A549 (cell line): ENCODE measurements at regions not wholly inside any gene's neighbourhood (a gene's known extent, or its start where the extent isn't known, plus 50 kb on each side); places are given as distances from the start of the nearest gene placed in this dataset.
A peak's percentile ranks its signal among the peaks of the same experiment; 100 is the strongest.

Experiments
- ATAC-seq, 2 experiments: fragments of 200-7000 bp in 1 of 2; fragments of >200 bp in 1 of 2; cut with Nextera tagmentation in 1 of 2; cut with Tn5 transposase in 1 of 2; 3 replicates each; pipeline versions ENCODE4 v1.8.0 to v1.9.1; 2018 to 2020; ENCODE audit warnings: mild to moderate bottlenecking in 1 of 2, moderate library complexity in 1 of 2
- CTCF ChIA-PET: fragments of 300-600 bp; sonication (Branson Sonifier 250); formaldehyde crosslinking; extraction: SDS; loops from one replicate; lab custom pipeline; 2021; ENCODE audit warnings: antibody characterized with exemption, inconsistent platforms; lab: Yijun Ruan, JAX
- POLR2A ChIA-PET: fragments of 350-600 bp; formaldehyde crosslinking; extraction: SDS; loops from one replicate; lab custom pipeline; 2021; ENCODE audit warnings: antibody characterized with exemption, inconsistent platforms; lab: Yijun Ruan, JAX
- DNase-seq, 2 experiments: peaks; one replicate each; pipeline versions ENCODE4 v3.0.0 to v3.0.0-alpha.2; 2011 to 2016; ENCODE audit warnings: low read depth in 1 of 2, low spot score in 1 of 2
- FAIRE-seq: peaks from 2 replicates; lab custom pipeline; 2011; peaks lifted over from hg19 to GRCh38; lab: Jason Lieb, UNC
- H3K27ac ChIP-seq, 2 experiments: fragments of >200 bp; sonication (Bioruptor Twin); formaldehyde crosslinking; 3 replicates each; pipeline ENCODE4 v1.5.1; 2016 to 2017
- H3K4me1 ChIP-seq: fragments of >200 bp; sonication (Bioruptor Twin); formaldehyde crosslinking; 3 replicates; pipeline ENCODE4 v1.6.1; 2016
- H3K4me2 ChIP-seq: fragments of >200 bp; sonication (Bioruptor Twin); formaldehyde crosslinking; 3 replicates; pipeline ENCODE4 v1.6.1; 2016
- H3K4me3 ChIP-seq: fragments of >200 bp; sonication (Bioruptor Twin); formaldehyde crosslinking; 3 replicates; pipeline ENCODE4 v1.5.1; 2016
- H3K9me3 ChIP-seq: fragments of >200 bp; sonication (Bioruptor Twin); formaldehyde crosslinking; 3 replicates; pipeline ENCODE4 v1.6.1; 2016
- BHLHE40 ChIP-seq: IDR thresholded peaks from 2 replicates; pipeline ENCODE4 v1.6.1; 2012; ENCODE audit warnings: low read depth, low read length, inconsistent platforms
- CEBPB ChIP-seq, 2 experiments: fragments of >200 bp in 1 of 2; sonication (Bioruptor Twin) in 1 of 2; formaldehyde crosslinking in 1 of 2; IDR thresholded peaks; 2 replicates each; pipeline ENCODE4 v1.6.1; 2012 to 2016
- EP300 ChIP-seq, 2 experiments: fragments of >200 bp; sonication (Bioruptor Twin); formaldehyde crosslinking; IDR thresholded peaks; 2 replicates in 1 of 2; 3 replicates in 1 of 2; pipeline ENCODE4 v1.6.1; 2016 to 2017
- ESRRA ChIP-seq: fragments of 150-350 bp; IDR thresholded peaks from 2 replicates; pipeline ENCODE4 v1.6.1; 2014; ENCODE audit warnings: mild to moderate bottlenecking, low read length, borderline replicate concordance
- FOSB ChIP-seq: fragments of 250-450 bp; sonication (Bioruptor Pico); IDR thresholded peaks from 2 replicates; pipeline ENCODE4 v1.5.0; 2020; ENCODE audit warnings: mild to moderate bottlenecking, moderate library complexity
- FOSL2 ChIP-seq, 2 experiments: fragments of 450-650 bp in 1 of 2; fragments of >200 bp in 1 of 2; sonication (Bioruptor Twin) in 1 of 2; formaldehyde crosslinking; IDR thresholded peaks; 2 replicates each; pipeline versions ENCODE4 v1.5.0 to v1.6.1; 2016 to 2020; ENCODE audit warnings: mild to moderate bottlenecking in 1 of 2, moderate library complexity in 1 of 2
- FOXS1 ChIP-seq: fragments of 250-450 bp; sonication (Bioruptor Pico); IDR thresholded peaks from 2 replicates; pipeline ENCODE4 v1.5.0; 2020; ENCODE audit warnings: mild to moderate bottlenecking, moderate library complexity
- GATA3 ChIP-seq: IDR thresholded peaks from 2 replicates; pipeline ENCODE4 v1.6.1; 2012; ENCODE audit warnings: borderline replicate concordance
- HOXA7 ChIP-seq: fragments of 250-450 bp; sonication (Bioruptor Pico); IDR thresholded peaks from 2 replicates; pipeline ENCODE4 v1.5.0; 2020; ENCODE audit warnings: mild to moderate bottlenecking, moderate library complexity
- HOXB13 ChIP-seq: fragments of 250-450 bp; sonication (Bioruptor Pico); IDR thresholded peaks from 2 replicates; pipeline ENCODE4 v1.5.0; 2020; ENCODE audit warnings: low read depth, mild to moderate bottlenecking, moderate library complexity
- HOXB5 ChIP-seq: fragments of 250-450 bp; sonication (Bioruptor Pico); IDR thresholded peaks from 2 replicates; pipeline ENCODE4 v1.5.0; 2020; ENCODE audit warnings: mild to moderate bottlenecking, moderate library complexity
- JUN ChIP-seq, 2 experiments: fragments of >200 bp; sonication (Bioruptor Twin); formaldehyde crosslinking; IDR thresholded peaks; 2 replicates in 1 of 2; 3 replicates in 1 of 2; pipeline ENCODE4 v1.6.1; 2016 to 2017
- MAZ ChIP-seq: fragments of 150-350 bp; IDR thresholded peaks from 2 replicates; pipeline ENCODE4 v1.6.1; 2014; ENCODE audit warnings: antibody characterized with exemption, low read depth, low read length, borderline replicate concordance
- NFE2L2 ChIP-seq: fragments of 150-350 bp; conservative IDR thresholded peaks from 2 replicates; pipeline ENCODE4 v1.6.1; 2014; ENCODE audit warnings: low read length
- RAD21 ChIP-seq, 2 experiments: fragments of >200 bp in 1 of 2; sonication (Bioruptor Twin) in 1 of 2; formaldehyde crosslinking in 1 of 2; IDR thresholded peaks in 1 of 2; conservative IDR thresholded peaks in 1 of 2; 2 replicates in 1 of 2; 3 replicates in 1 of 2; pipeline ENCODE4 v1.6.1; 2012 to 2018; ENCODE audit warnings: inconsistent platforms in 1 of 2
- RCOR1 ChIP-seq: fragments of 150-350 bp; IDR thresholded peaks from 2 replicates; pipeline ENCODE4 v1.6.1; 2014; ENCODE audit warnings: antibody characterized with exemption, low read length, low read depth
- SMC3 ChIP-seq: fragments of >200 bp; sonication (Bioruptor Twin); formaldehyde crosslinking; IDR thresholded peaks from 3 replicates; pipeline ENCODE4 v1.6.1; 2018; ENCODE audit warnings: inconsistent platforms
- ZC3H11A ChIP-seq: fragments of 450-650 bp; IDR thresholded peaks from 2 replicates; pipeline ENCODE4 v1.6.1; 2014; ENCODE audit warnings: antibody characterized with exemption, mild to moderate bottlenecking
- ZFP36 ChIP-seq: fragments of 450-650 bp; IDR thresholded peaks from 2 replicates; pipeline ENCODE4 v1.6.1; 2014; ENCODE audit warnings: borderline replicate concordance; ENCODE audit not compliant: partially characterized antibody
- ZSCAN20 ChIP-seq: fragments of 250-450 bp; sonication (Bioruptor Pico); IDR thresholded peaks from 2 replicates; pipeline ENCODE4 v1.8.0; 2022; ENCODE audit warnings: mild to moderate bottlenecking, moderate library complexity
- WGBS: methylation state at CpG from one replicate; pipeline ENCODE4 v1.1.6; 2017; ENCODE audit errors: missing lambda C conversion rate; 5-methylcytosine and 5-hydroxymethylcytosine counted together
- TF ChIP-seq, protein P1 (sequence below): fragments of 200-600 bp; sonication (generic); IDR thresholded peaks from 2 replicates; pipeline ENCODE4 v1.6.1; 2016; ENCODE audit warnings: antibody characterized with exemption, mild to moderate bottlenecking, moderate library complexity
- TF ChIP-seq, protein P2 (sequence below): fragments of >200 bp; sonication (Bioruptor Twin); formaldehyde crosslinking; IDR thresholded peaks from 3 replicates; pipeline ENCODE4 v1.5.1; 2016
- TF ChIP-seq, protein P3 (sequence below): fragments of >200 bp; sonication (Bioruptor Twin); formaldehyde crosslinking; IDR thresholded peaks from 3 replicates; pipeline ENCODE4 v1.6.1; 2016
- TF ChIP-seq, protein P4 (sequence below): IDR thresholded peaks from 2 replicates; pipeline ENCODE4 v1.6.1; 2012
- TF ChIP-seq, protein P5 (sequence below): IDR thresholded peaks from 2 replicates; pipeline ENCODE4 v1.6.1; 2012
- TF ChIP-seq, protein P6 (sequence below): fragments of 250-450 bp; sonication (Bioruptor Pico); IDR thresholded peaks from 2 replicates; pipeline ENCODE4 v1.5.0; 2021; ENCODE audit warnings: mild to moderate bottlenecking, moderate library complexity, borderline replicate concordance
- TF ChIP-seq, protein P7 (sequence below): fragments of >200 bp; sonication (Bioruptor Twin); formaldehyde crosslinking; IDR thresholded peaks from 2 replicates; pipeline ENCODE4 v1.6.1; 2016

DNA sequence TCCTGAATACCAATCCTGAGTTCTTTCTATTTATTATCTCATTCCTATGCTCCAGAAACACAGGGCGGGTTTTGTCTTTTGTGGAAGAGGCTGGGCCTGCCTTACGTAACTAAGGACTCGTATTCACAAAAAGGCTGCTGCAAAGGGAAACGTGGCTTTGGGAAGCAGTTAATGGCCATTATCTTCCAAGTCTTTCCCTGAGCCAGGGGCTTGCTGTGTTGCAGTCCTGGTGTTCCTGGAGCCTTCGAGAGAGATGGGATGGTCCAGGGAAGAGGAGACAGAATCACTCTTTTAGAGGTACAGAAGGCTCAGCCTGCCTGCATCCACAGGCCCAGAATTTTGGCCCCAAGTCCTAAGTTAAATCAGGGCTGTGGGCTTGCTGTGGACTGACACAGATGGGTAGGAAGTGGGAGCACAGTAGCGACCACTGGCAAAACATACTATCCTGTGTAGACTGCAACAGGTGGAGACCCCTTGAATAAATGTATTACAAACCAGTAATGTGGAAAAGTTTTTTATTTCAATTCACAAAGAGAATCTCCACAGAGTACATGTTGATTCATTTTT lies 139.4 kb upstream of the ST6GAL2 start (continued):
- TF ChIP-seq, protein P1, sequence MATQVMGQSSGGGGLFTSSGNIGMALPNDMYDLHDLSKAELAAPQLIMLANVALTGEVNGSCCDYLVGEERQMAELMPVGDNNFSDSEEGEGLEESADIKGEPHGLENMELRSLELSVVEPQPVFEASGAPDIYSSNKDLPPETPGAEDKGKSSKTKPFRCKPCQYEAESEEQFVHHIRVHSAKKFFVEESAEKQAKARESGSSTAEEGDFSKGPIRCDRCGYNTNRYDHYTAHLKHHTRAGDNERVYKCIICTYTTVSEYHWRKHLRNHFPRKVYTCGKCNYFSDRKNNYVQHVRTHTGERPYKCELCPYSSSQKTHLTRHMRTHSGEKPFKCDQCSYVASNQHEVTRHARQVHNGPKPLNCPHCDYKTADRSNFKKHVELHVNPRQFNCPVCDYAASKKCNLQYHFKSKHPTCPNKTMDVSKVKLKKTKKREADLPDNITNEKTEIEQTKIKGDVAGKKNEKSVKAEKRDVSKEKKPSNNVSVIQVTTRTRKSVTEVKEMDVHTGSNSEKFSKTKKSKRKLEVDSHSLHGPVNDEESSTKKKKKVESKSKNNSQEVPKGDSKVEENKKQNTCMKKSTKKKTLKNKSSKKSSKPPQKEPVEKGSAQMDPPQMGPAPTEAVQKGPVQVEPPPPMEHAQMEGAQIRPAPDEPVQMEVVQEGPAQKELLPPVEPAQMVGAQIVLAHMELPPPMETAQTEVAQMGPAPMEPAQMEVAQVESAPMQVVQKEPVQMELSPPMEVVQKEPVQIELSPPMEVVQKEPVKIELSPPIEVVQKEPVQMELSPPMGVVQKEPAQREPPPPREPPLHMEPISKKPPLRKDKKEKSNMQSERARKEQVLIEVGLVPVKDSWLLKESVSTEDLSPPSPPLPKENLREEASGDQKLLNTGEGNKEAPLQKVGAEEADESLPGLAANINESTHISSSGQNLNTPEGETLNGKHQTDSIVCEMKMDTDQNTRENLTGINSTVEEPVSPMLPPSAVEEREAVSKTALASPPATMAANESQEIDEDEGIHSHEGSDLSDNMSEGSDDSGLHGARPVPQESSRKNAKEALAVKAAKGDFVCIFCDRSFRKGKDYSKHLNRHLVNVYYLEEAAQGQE = no peak
- TF ChIP-seq ZSCAN20 (CRISPR knock-in tag) = no peak
- TF ChIP-seq, protein P2, sequence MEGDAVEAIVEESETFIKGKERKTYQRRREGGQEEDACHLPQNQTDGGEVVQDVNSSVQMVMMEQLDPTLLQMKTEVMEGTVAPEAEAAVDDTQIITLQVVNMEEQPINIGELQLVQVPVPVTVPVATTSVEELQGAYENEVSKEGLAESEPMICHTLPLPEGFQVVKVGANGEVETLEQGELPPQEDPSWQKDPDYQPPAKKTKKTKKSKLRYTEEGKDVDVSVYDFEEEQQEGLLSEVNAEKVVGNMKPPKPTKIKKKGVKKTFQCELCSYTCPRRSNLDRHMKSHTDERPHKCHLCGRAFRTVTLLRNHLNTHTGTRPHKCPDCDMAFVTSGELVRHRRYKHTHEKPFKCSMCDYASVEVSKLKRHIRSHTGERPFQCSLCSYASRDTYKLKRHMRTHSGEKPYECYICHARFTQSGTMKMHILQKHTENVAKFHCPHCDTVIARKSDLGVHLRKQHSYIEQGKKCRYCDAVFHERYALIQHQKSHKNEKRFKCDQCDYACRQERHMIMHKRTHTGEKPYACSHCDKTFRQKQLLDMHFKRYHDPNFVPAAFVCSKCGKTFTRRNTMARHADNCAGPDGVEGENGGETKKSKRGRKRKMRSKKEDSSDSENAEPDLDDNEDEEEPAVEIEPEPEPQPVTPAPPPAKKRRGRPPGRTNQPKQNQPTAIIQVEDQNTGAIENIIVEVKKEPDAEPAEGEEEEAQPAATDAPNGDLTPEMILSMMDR = no peak

DNA sequence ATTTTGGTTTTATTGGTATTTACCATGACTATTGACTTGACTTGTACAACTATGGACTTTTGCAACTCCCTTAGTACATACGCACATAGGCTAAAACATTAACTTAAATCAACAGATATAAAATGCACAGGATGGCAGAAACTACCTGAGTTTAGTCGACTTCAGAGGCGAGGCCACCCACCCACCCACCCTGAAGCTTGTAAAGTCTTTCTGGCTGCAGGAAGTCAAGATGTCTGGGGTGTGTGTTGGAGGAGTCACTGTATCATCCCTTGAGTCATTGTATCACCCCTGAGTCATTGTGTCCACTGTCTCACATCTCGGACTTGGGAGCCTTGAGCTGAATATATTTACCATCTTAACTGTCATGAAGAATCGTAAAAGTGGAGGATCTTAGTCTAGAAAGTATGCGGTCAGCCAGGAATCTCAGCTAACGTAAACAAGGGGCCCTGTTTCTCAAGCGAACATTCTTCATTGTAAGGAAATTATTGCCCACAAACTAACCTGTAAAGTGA lies 140.0 kb upstream of the ST6GAL2 start:
- DNase-seq = peak; percentile 69 to 99
- Histone ChIP-seq H3K9me3 (0 out of 3 replicates have a peak, but pooled peaks cover 5% of the 10 kb centered on the region), H3K4me1 (peaks cover 45% of the 10 kb centered on the region), H3K4me2 (peak overlapping the region; percentile 70), H3K4me3 (no peak overlapping the region), H3K27ac (peak overlapping the region; percentile 95 to 96)
- WGBS = 1% methylated on average over 8 of the region's 8 CpGs
- FAIRE-seq = peak; percentile 88
- POLR2A ChIA-PET = interaction anchor here (1.1 to 2.6 kb wide), 3 partner anchors 19 to 139 kb away, joined by 3 to 17 read pairs (median 8); partner anchors contain the start of gene ST6GAL2
- CTCF ChIA-PET = interaction anchor here (1.2 to 1.6 kb wide), 2 partner anchors 53 to 155 kb away, joined by 3 to 4 read pairs; no protein-coding TSS in a partner anchor
- ATAC-seq = peak; percentile 94 to 96
- peak; percentile 98 to 99 for TF ChIP-seq EP300 (IDR thresholded peaks at IDR 0.05)
- TF ChIP-seq, protein P3, sequence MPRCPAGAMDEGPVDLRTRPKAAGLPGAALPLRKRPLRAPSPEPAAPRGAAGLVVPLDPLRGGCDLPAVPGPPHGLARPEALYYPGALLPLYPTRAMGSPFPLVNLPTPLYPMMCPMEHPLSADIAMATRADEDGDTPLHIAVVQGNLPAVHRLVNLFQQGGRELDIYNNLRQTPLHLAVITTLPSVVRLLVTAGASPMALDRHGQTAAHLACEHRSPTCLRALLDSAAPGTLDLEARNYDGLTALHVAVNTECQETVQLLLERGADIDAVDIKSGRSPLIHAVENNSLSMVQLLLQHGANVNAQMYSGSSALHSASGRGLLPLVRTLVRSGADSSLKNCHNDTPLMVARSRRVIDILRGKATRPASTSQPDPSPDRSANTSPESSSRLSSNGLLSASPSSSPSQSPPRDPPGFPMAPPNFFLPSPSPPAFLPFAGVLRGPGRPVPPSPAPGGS = peak; percentile 99
- peak; percentile 95 for TF ChIP-seq GATA3
- TF ChIP-seq RCOR1 = no peak
- TF ChIP-seq HOXB13 (CRISPR knock-in tag) = 0 out of 2 replicates have a peak, but pooled peaks have one; percentile 22
- peak; percentile 91 to 94 for TF ChIP-seq CEBPB (IDR thresholded peaks at IDR 0.05)
- TF ChIP-seq HOXA7 = no peak
- peak; percentile 9 for TF ChIP-seq ZFP36
- TF ChIP-seq, protein P4, sequence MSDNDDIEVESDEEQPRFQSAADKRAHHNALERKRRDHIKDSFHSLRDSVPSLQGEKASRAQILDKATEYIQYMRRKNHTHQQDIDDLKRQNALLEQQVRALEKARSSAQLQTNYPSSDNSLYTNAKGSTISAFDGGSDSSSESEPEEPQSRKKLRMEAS = peak; percentile 73
- TF ChIP-seq HOXB5 (CRISPR knock-in tag) = 0 out of 2 replicates have a peak, but pooled peaks have one; percentile 23
- TF ChIP-seq, protein P5, sequence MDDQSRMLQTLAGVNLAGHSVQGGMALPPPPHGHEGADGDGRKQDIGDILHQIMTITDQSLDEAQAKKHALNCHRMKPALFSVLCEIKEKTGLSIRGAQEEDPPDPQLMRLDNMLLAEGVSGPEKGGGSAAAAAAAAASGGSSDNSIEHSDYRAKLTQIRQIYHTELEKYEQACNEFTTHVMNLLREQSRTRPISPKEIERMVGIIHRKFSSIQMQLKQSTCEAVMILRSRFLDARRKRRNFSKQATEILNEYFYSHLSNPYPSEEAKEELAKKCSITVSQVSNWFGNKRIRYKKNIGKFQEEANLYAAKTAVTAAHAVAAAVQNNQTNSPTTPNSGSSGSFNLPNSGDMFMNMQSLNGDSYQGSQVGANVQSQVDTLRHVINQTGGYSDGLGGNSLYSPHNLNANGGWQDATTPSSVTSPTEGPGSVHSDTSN = peak; percentile 60
- peak; percentile 97 to 98 for TF ChIP-seq JUN (IDR thresholded peaks at IDR 0.05)
- no peak for TF ChIP-seq ZC3H11A
- TF ChIP-seq, protein P6, sequence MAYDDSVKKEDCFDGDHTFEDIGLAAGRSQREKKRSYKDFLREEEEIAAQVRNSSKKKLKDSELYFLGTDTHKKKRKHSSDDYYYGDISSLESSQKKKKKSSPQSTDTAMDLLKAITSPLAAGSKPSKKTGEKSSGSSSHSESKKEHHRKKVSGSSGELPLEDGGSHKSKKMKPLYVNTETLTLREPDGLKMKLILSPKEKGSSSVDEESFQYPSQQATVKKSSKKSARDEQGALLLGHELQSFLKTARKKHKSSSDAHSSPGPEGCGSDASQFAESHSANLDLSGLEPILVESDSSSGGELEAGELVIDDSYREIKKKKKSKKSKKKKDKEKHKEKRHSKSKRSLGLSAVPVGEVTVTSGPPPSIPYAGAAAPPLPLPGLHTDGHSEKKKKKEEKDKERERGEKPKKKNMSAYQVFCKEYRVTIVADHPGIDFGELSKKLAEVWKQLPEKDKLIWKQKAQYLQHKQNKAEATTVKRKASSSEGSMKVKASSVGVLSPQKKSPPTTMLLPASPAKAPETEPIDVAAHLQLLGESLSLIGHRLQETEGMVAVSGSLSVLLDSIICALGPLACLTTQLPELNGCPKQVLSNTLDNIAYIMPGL (CRISPR knock-in tag) = no peak
- TF ChIP-seq RAD21 (conservative IDR thresholded peaks at IDR 0.05 in 1 of 2, IDR thresholded peaks at IDR 0.05 in 1 of 2) = peak; percentile 42 to 73
- peak; percentile 94; the same call in 1 of the 2 replicates for TF ChIP-seq FOXS1
- TF ChIP-seq FOSB = no peak
- TF ChIP-seq FOSL2 (IDR thresholded peaks at IDR 0.05) = peak; percentile 99
- TF ChIP-seq FOSL2 (CRISPR knock-in tag; IDR thresholded peaks at IDR 0.05) = peak; percentile 94
- TF ChIP-seq MAZ = no peak
- no peak for TF ChIP-seq ESRRA
- TF ChIP-seq SMC3 = peak; percentile 47; the same call in 2 of the 3 replicates
- TF ChIP-seq, protein P7, sequence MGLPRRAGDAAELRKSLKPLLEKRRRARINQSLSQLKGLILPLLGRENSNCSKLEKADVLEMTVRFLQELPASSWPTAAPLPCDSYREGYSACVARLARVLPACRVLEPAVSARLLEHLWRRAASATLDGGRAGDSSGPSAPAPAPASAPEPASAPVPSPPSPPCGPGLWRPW = peak; percentile 87
- peak; percentile 48; the same call in 1 of the 2 replicates for TF ChIP-seq NFE2L2
- no peak for TF ChIP-seq BHLHE40
